GM10248 (cell line): ENCODE measurements at regions not wholly inside any gene's neighbourhood (a gene's known extent, or its start where the extent isn't known, plus 50 kb on each side); places are given as distances from the start of the nearest gene placed in this dataset.

ENCODE experiments used
- CTCF ChIA-PET: fragments of 300-600 bp; sonication (Branson Sonifier 250); formaldehyde crosslinking; extraction: SDS; loops from one replicate; lab custom pipeline; 2021; ENCODE audit warnings: antibody characterized with exemption; lab: Yijun Ruan, JAX
- POLR2A ChIA-PET: fragments of 350-650 bp; sonication (Branson Sonifier 250); formaldehyde crosslinking; extraction: SDS; loops from one replicate; lab custom pipeline; 2020; ENCODE audit warnings: antibody characterized with exemption; lab: Yijun Ruan, JAX
- DNase-seq: peaks from one replicate; pipeline ENCODE4 v3.0.0; 2012; ENCODE audit errors: extremely low spot score
- CTCF ChIP-seq: IDR thresholded peaks from 2 replicates; pipeline ENCODE4 v1.5.1; 2012; ENCODE audit warnings: mild to moderate bottlenecking, low read depth; ENCODE audit errors: extremely low read depth, missing control alignments, control extremely low read depth

GRCh38 chr13:73618275-73618865 is 515.8 kb downstream of the KLF12 start:
- DNase-seq: no peak
- TF ChIP-seq CTCF: no peak
- ChIA-PET POLR2A (no interaction called here), CTCF (interaction anchor here (1.2 to 1.6 kb wide), 2 partner anchors 10 to 31 kb away, joined by 3 to 4 read pairs; no protein-coding TSS in a partner anchor)

- POLR2A ChIA-PET: no interaction called here
- DNase-seq: no peak
- no peak for TF ChIP-seq CTCF
- CTCF ChIA-PET: interaction anchor here (1.1 to 1.6 kb wide), 2 partner anchors 9 to 33 kb away, joined by 3 to 4 read pairs; no protein-coding TSS in a partner anchor
Observed at GRCh38 chr13:73616861-73617260, 517.3 kb downstream of the KLF12 start.

GRCh38 chr13:73610799-73611592 is 523.2 kb downstream of the KLF12 start:
- ChIA-PET POLR2A (no interaction called here), CTCF (interaction anchor here (1.0 to 1.4 kb wide), 3 partner anchors 14 to 77 kb away, joined by 3 read pairs; no protein-coding TSS in a partner anchor)

GRCh38 chr13:73608711-73609485 is 525.3 kb downstream of the KLF12 start:
- TF ChIP-seq CTCF: no peak
- POLR2A ChIA-PET: no interaction called here
- DNase-seq: no peak
- CTCF ChIA-PET: interaction anchor here (0.9 to 1.8 kb wide), 4 partner anchors 8 to 14 kb away, joined by 3 to 5 read pairs (median 4); no protein-coding TSS in a partner anchor

More at GRCh38 chr13:73610799-73611592, 523.2 kb downstream of the KLF12 start:
- TF ChIP-seq CTCF: no peak
- no peak for DNase-seq

GRCh38 chr13:73608157-73608516 is 526.1 kb downstream of the KLF12 start:
- no peak for DNase-seq
- ChIA-PET CTCF (interaction anchor here (0.9 to 1.8 kb wide), 4 partner anchors 9 to 15 kb away, joined by 3 to 5 read pairs (median 4); no protein-coding TSS in a partner anchor), POLR2A (no interaction called here)

More at GRCh38 chr13:73608157-73608516, 526.1 kb downstream of the KLF12 start:
- no peak for TF ChIP-seq CTCF
